Lower lobe of right lung (tissue), 2 donors: ENCODE measurements at regions not wholly inside any gene's neighbourhood (a gene's known extent, or its start where the extent isn't known, plus 50 kb on each side); places are given as distances from the start of the nearest gene placed in this dataset.

Experiments
- ATAC-seq, 2 donors: fragments of 200-7000 bp; cut with Tn5 transposase; one replicate each; pipeline ENCODE4 v1.9.1; 2020 to 2022; ENCODE audit warnings: mild to moderate bottlenecking in 2 of 2, moderate library complexity in 2 of 2
- DNase-seq: peaks from one replicate; pipeline ENCODE4 v3.0.0-alpha.2; 2020
- H3K27ac ChIP-seq: fragments of 200-600 bp; one replicate; pipeline ENCODE4 v1.8.0; 2022
- H3K27me3 ChIP-seq: fragments of 200-600 bp; one replicate; pipeline ENCODE4 v1.8.0; 2022; ENCODE audit warnings: low read depth
- H3K36me3 ChIP-seq: fragments of 200-600 bp; one replicate; pipeline ENCODE4 v1.8.0; 2022; ENCODE audit warnings: mild to moderate bottlenecking
- H3K4me1 ChIP-seq: fragments of 200-600 bp; one replicate; pipeline ENCODE4 v1.8.0; 2022
- H3K4me3 ChIP-seq: fragments of 200-600 bp; one replicate; pipeline ENCODE4 v1.8.0; 2022; ENCODE audit warnings: mild to moderate bottlenecking
- H3K9me3 ChIP-seq: fragments of 200-600 bp; one replicate; pipeline ENCODE4 v1.8.0; 2022
- CTCF ChIP-seq: fragments of 200-600 bp; IDR thresholded peaks from one replicate; pipeline ENCODE4 v1.8.0; 2022; ENCODE audit warnings: antibody characterized with exemption, mild to moderate bottlenecking
- intact Hi-C: fragments of 100-400 bp; cut with DNase I; formaldehyde crosslinking; loops from one replicate; pipeline ENCODE4 v1.11.0; 2022
- donor health status: DM: no; HTN: yes; CAD: no; lungs with severe emphysema.

GRCh38 chr2:191612496-191612895 is 65.4 kb upstream of the NABP1 start:
- peaks cover 6% of the 10 kb centered on the region for H3K4me1 ChIP-seq
- no peaks in the 10 kb centered on the region for H3K27me3 ChIP-seq
- DNase-seq (no peak), ATAC-seq (peak; percentile 56 to 87)
- H3K36me3 ChIP-seq: no peaks in the 10 kb centered on the region
- intact Hi-C loops: no loop called here
- H3K4me3 ChIP-seq: no peak overlapping the region
- H3K27ac ChIP-seq: no peak overlapping the region
- H3K9me3 ChIP-seq: no peaks in the 10 kb centered on the region
- no peak for TF ChIP-seq CTCF

DNA sequence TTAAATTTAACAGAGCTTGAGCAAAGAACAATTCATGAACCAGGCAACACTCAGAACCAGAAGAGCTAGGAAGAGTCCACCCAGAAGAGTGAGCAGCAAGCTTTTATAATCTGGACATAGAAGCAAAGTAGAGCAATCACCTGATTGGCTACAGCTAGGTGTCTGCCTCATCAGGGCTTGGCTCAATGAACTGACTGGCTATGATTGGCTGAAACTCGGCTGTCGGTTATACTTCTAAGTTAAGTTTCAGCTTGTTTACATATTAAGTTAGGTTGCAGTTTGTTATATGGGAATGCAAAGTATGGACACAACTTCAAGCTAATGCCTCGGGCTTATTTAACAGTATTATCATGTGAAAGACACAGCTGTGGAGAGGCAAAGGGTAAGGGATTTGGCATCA is 63.2 kb upstream of the NABP1 start:
- TF ChIP-seq CTCF: no peak
- no peaks in the 10 kb centered on the region for H3K36me3 ChIP-seq
- H3K27ac ChIP-seq: no peak overlapping the region
- no peaks in the 10 kb centered on the region for H3K9me3 ChIP-seq
- peaks cover 17% of the 10 kb centered on the region for H3K4me1 ChIP-seq
- H3K27me3 ChIP-seq: no peaks in the 10 kb centered on the region
- intact Hi-C loops: no loop called here
- ATAC-seq: no peak
- no peak for DNase-seq
- H3K4me3 ChIP-seq: no peak overlapping the region

DNA sequence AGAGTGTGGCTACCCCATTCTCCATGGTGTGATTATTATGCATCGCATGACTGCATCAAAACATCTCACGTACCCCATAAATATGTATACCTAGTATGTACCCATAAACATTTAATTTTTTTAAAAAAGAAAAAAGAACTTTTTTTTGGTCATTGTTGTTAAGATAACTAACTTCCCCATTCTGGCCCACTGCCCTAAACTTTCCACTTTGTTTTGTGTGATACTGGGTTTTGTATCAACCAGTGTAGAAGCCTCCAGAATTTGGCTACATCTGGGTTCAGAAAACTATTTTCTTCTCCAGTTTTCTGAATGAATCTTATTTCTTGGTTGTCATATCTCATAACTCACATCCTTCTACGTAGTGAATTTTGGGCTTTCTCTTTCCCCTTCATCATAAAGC is 62.3 kb upstream of the NABP1 start:
- H3K4me1 ChIP-seq: peaks cover 17% of the 10 kb centered on the region
- ATAC-seq (no peak), DNase-seq (no peak)
- H3K4me3 ChIP-seq: no peak overlapping the region
- no peak for TF ChIP-seq CTCF
- intact Hi-C loops: no loop called here
- H3K27ac ChIP-seq: no peak overlapping the region
- H3K27me3 ChIP-seq: no peaks in the 10 kb centered on the region
- H3K36me3 ChIP-seq: no peaks in the 10 kb centered on the region
- no peaks in the 10 kb centered on the region for H3K9me3 ChIP-seq

DNA sequence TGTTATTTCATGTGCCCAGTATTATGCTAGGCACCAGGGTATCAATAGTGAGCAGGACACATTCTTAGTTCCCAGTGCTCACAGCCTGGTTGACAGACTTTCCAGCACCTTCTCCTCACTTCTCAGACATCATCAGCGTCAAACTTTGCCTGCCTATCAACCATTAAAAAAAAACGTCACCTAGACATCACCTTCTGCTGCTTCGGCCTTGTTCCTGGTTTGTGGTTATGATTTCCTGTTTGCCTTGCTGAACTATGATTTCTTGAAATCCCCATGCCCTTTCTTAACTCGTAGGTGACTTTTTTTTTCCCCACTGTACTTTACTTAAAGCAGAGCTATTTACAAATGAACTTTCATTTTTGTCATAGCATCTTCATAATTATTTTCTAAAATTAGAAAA is 60.4 kb upstream of the NABP1 start:
- no peaks in the 10 kb centered on the region for H3K27me3 ChIP-seq
- no peak overlapping the region for H3K4me3 ChIP-seq
- peaks cover 13% of the 10 kb centered on the region for H3K4me1 ChIP-seq
- ATAC-seq: peak; percentile 21 to 36
- no peaks in the 10 kb centered on the region for H3K9me3 ChIP-seq
- intact Hi-C loops: no loop called here
- no peak for TF ChIP-seq CTCF
- no peak for DNase-seq
- no peaks in the 10 kb centered on the region for H3K36me3 ChIP-seq
- no peak overlapping the region for H3K27ac ChIP-seq

DNA sequence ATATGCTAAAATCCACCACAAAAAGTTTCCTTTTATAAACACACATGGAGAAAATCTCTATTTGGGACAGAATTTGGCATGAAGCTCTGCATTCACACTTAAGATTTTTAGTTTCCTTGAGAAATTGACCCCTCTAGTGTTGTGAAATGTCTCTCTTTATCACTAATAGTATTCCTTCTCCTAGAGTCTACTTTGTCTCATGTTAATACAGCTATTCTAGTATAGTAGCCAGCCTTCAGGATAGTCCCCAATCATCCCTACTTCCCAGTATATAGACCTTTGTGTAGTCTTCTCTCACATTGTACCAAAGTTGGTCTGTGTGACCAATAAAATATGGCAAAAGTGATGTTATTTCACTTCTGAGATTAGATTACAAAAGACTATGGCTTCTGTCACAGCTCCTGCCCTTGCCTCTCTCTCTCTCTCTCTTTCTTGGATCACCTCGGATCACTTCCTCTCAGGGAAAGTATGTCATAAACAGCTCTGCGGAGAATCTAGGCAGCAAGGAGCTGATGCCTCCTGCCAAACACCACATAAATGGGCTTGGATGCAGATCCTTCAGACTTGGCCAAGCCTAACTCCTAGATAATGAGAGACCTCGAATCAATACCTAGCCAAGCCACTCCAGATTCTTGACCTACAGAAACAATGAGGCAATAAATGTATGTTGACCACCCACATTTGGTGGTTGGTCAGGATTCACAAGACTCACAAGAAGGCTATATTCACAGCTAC is 59.7 kb upstream of the NABP1 start:
- Histone ChIP-seq H3K4me1 (peaks cover 13% of the 10 kb centered on the region), H3K27me3 (no peaks in the 10 kb centered on the region), H3K36me3 (no peaks in the 10 kb centered on the region), H3K9me3 (no peaks in the 10 kb centered on the region), H3K4me3 (no peak overlapping the region), H3K27ac (no peak overlapping the region)
- DNase-seq: no peak
- ATAC-seq: peak; percentile 26 to 27
- intact Hi-C loops: no loop called here
- TF ChIP-seq CTCF: no peak
